ENCODE measurements at regions not wholly inside any gene's neighbourhood (a gene's known extent, or its start where the extent isn't known, plus 50 kb on each side); places are given as distances from the start of the nearest gene placed in this dataset.

GRCh38 chr9:120338340-120338739, 241.6 kb downstream of the CDK5RAP2 start:
- TF ChIP-seq CTCF (IDR thresholded peaks at IDR 0.05; ENCODE audit: borderline replicate concordance, control extremely low read depth, extremely low read depth, insufficient read depth, missing control alignments), result no peak
- no peak for DNase-seq (ENCODE audit: low spot score)
- in situ Hi-C loops (cut with MboI; ENCODE audit: low sequenced_read_pairs, unreplicated experiment), result no loop called here

GRCh38 chr9:120337131-120337530, 242.8 kb downstream of the CDK5RAP2 start:
- in situ Hi-C loops (cut with MboI; ENCODE audit: low sequenced_read_pairs, unreplicated experiment), result no loop called here
- DNase-seq (ENCODE audit: low spot score), result no peak
- TF ChIP-seq CTCF (IDR thresholded peaks at IDR 0.05; ENCODE audit: borderline replicate concordance, control extremely low read depth, extremely low read depth, insufficient read depth, missing control alignments), result no peak

GRCh38 chr9:120336753-120337090, 243.2 kb downstream of the CDK5RAP2 start:
- in situ Hi-C loops (cut with MboI; ENCODE audit: low sequenced_read_pairs, unreplicated experiment), result no loop called here
- DNase-seq (ENCODE audit: low spot score), result no peak
- TF ChIP-seq CTCF (IDR thresholded peaks at IDR 0.05; ENCODE audit: borderline replicate concordance, control extremely low read depth, extremely low read depth, insufficient read depth, missing control alignments), result no peak

- no peak for TF ChIP-seq CTCF (IDR thresholded peaks at IDR 0.05; ENCODE audit: borderline replicate concordance, control extremely low read depth, extremely low read depth, insufficient read depth, missing control alignments)
- no peak for DNase-seq (ENCODE audit: low spot score)
- in situ Hi-C loops (cut with MboI; ENCODE audit: low sequenced_read_pairs, unreplicated experiment), result no loop called here
Observed at GRCh38 chr9:120336021-120336752, 243.8 kb downstream of the CDK5RAP2 start.

- no peak for DNase-seq (ENCODE audit: low spot score)
- TF ChIP-seq CTCF (IDR thresholded peaks at IDR 0.05; ENCODE audit: borderline replicate concordance, control extremely low read depth, extremely low read depth, insufficient read depth, missing control alignments), result no peak
- in situ Hi-C loops (cut with MboI; ENCODE audit: low sequenced_read_pairs, unreplicated experiment), result no loop called here
Observed at GRCh38 chr9:120331913-120332312, 248.1 kb downstream of the CDK5RAP2 start.

- in situ Hi-C loops (cut with MboI; ENCODE audit: low sequenced_read_pairs, unreplicated experiment), result no loop called here
- no peak for TF ChIP-seq CTCF (IDR thresholded peaks at IDR 0.05; ENCODE audit: borderline replicate concordance, control extremely low read depth, extremely low read depth, insufficient read depth, missing control alignments)
- DNase-seq (ENCODE audit: low spot score), result no peak
Observed at GRCh38 chr9:120330031-120330430, 249.9 kb downstream of the CDK5RAP2 start.
